TTC549 (cell line): ENCODE measurements at regions not wholly inside any gene's neighbourhood (a gene's known extent, or its start where the extent isn't known, plus 50 kb on each side); places are given as distances from the start of the nearest gene placed in this dataset.

ENCODE experiments used
- FAIRE-seq: peaks from 2 replicates; lab custom pipeline; 2012; peaks lifted over from hg19 to GRCh38; lab: Jason Lieb, UNC

GRCh38 chr5:155866971-155867370 is 460.0 kb upstream of the SGCD start:
- no peak for FAIRE-seq

GRCh38 chr5:155867522-155868088 is 459.4 kb upstream of the SGCD start:
- no peak for FAIRE-seq

- FAIRE-seq: no peak
Measured at GRCh38 chr5:155870636-155871035, 456.3 kb upstream of the SGCD start.

GRCh38 chr5:155871623-155872022 is 455.3 kb upstream of the SGCD start:
- no peak for FAIRE-seq

- FAIRE-seq: no peak
Measured at GRCh38 chr5:155872629-155873220, 454.2 kb upstream of the SGCD start.

GRCh38 chr5:155878991-155879575 is 447.9 kb upstream of the SGCD start:
- FAIRE-seq: no peak

- no peak for FAIRE-seq
Measured at GRCh38 chr5:155884041-155884440, 442.9 kb upstream of the SGCD start.

GRCh38 chr5:155885199-155885598 is 441.8 kb upstream of the SGCD start:
- FAIRE-seq: no peak

GRCh38 chr5:155886311-155887031 is 440.5 kb upstream of the SGCD start:
- FAIRE-seq: no peak

- FAIRE-seq: no peak
Measured at GRCh38 chr5:155895484-155895883, 431.5 kb upstream of the SGCD start.

- no peak for FAIRE-seq
Measured at GRCh38 chr5:155897761-155898160, 429.2 kb upstream of the SGCD start.

- no peak for FAIRE-seq
Measured at GRCh38 chr5:155898284-155898683, 428.7 kb upstream of the SGCD start.

- FAIRE-seq: no peak
Measured at GRCh38 chr5:155903791-155904190, 423.2 kb upstream of the SGCD start.

- FAIRE-seq: no peak
Measured at GRCh38 chr5:155905364-155905763, 421.6 kb upstream of the SGCD start.

GRCh38 chr5:155906046-155906445 is 420.9 kb upstream of the SGCD start:
- FAIRE-seq: no peak

GRCh38 chr5:155908543-155908942 is 418.4 kb upstream of the SGCD start:
- no peak for FAIRE-seq

- no peak for FAIRE-seq
Measured at GRCh38 chr5:155912291-155912690, 414.7 kb upstream of the SGCD start.

GRCh38 chr5:155914766-155915165 is 412.2 kb upstream of the SGCD start:
- FAIRE-seq: no peak

GRCh38 chr5:155915601-155916000 is 411.4 kb upstream of the SGCD start:
- FAIRE-seq: no peak

GRCh38 chr5:155919126-155919525 is 407.8 kb upstream of the SGCD start:
- FAIRE-seq: no peak

GRCh38 chr5:155919725-155920124 is 407.2 kb upstream of the SGCD start:
- no peak for FAIRE-seq

GRCh38 chr5:155921621-155922020 is 405.3 kb upstream of the SGCD start:
- no peak for FAIRE-seq

- FAIRE-seq: no peak
Measured at GRCh38 chr5:155923784-155924183, 403.2 kb upstream of the SGCD start.

GRCh38 chr5:155926031-155926430 is 400.9 kb upstream of the SGCD start:
- FAIRE-seq: no peak
